ENCODE measurements at regions not wholly inside any gene's neighbourhood (a gene's known extent, or its start where the extent isn't known, plus 50 kb on each side); places are given as distances from the start of the nearest gene placed in this dataset.

- Histone ChIP-seq H3K4me2 (ENCODE audit: insufficient read depth, low read length) (no peak overlapping the region), H3K9ac (ENCODE audit: insufficient read depth in 1 of 2, low read depth in 2 of 2, low read length in 2 of 2) (no peak overlapping the region), H4K20me1 (replicated peaks; ENCODE audit: control insufficient read depth, insufficient read depth, low read length) (no peaks in the 10 kb centered on the region), H3K9me3 (replicated peaks; ENCODE audit: control insufficient read depth, insufficient read depth, low read depth, low read length) (no peaks in the 10 kb centered on the region), H3K27ac (ENCODE audit: extremely low read depth, low read depth, low read length) (no peak overlapping the region), H3K27me3 (ENCODE audit: control insufficient read depth in 2 of 2, insufficient read depth in 2 of 2, low read length in 2 of 2) (peaks cover 0 to 7% of the 10 kb centered on the region in 2 experiments; a peak in 1 of 5 replicates), H3K79me2 (ENCODE audit: control insufficient read depth, insufficient read depth, low read length) (no peaks in the 10 kb centered on the region), H2AFZ (ENCODE audit: low read depth, low read length) (no peak overlapping the region), H3K4me1 (replicated peaks in 1 of 2; ENCODE audit: control insufficient read depth in 2 of 2, insufficient read depth in 2 of 2, low read length in 2 of 2) (no peaks in the 10 kb centered on the region), H3K36me3 (ENCODE audit: control insufficient read depth, insufficient read depth, low read length) (no peaks in the 10 kb centered on the region), H3K4me3 (no peak overlapping the region), H3K9me1 (ENCODE audit: control insufficient read depth, insufficient read depth, low read length) (no peaks in the 10 kb centered on the region)
- FAIRE-seq (no peak), DNase-seq (ENCODE audit: extremely low read depth in 1 of 4, low spot score in 3 of 4) (no peak), ATAC-seq (no peak)
- intact Hi-C loops (cut with micrococcal nuclease): no loop called here
- 0% methylated on average over 1 of the region's 1 CpG for WGBS (ENCODE audit: insufficient coverage, low coverage, missing lambda C conversion rate)
- POLR2A ChIA-PET: no interaction called here
- TF ChIP-seq SREBF2 (CRISPR knock-in tag; IDR thresholded peaks at IDR 0.05): no peak
- TF ChIP-seq MAFG (tag; conservative IDR thresholded peaks at IDR 0.05): no peak
- no peak for TF ChIP-seq CREB5 (CRISPR knock-in tag; IDR thresholded peaks at IDR 0.05)
- TF ChIP-seq KDM1A (IDR thresholded peaks at IDR 0.05): no peak
- no peak for TF ChIP-seq ZNF561 (CRISPR knock-in tag; conservative IDR thresholded peaks at IDR 0.05)
- BruUV-seq (replicated peaks): no TSS peak
- in situ Hi-C loops (cut with MboI): no loop called here
- CTCF ChIA-PET (ENCODE audit: low intra/inter-chr PET ratio): no interaction called here
Observed at GRCh38 chr20:24727795-24728194, 221.3 kb upstream of the CST7 start.
